Heart right ventricle (tissue), 16 donors: ENCODE measurements at regions not wholly inside any gene's neighbourhood (a gene's known extent, or its start where the extent isn't known, plus 50 kb on each side); places are given as distances from the start of the nearest gene placed in this dataset.

Experiments used
- ATAC-seq, 8 donors: fragments of 200-7000 bp; cut with Tn5 transposase; one replicate each; pipeline ENCODE4 v1.9.1; 2020; ENCODE audit warnings: mild to moderate bottlenecking in 8 of 8, moderate library complexity in 8 of 8, moderate number of reproducible peaks in 1 of 8
- DNase-seq, 2 donors: peaks; one replicate each; pipeline ENCODE4 v3.0.0-alpha.2; 2020
- H3K27ac ChIP-seq, 10 donors: fragments of 200-600 bp; sonication (generic) in 2 of 10; one replicate each; pipeline versions ENCODE4 v1.5.0 to v1.8.0; 2020 to 2022; ENCODE audit warnings: mild to moderate bottlenecking in 3 of 10
- H3K27me3 ChIP-seq, 7 donors: fragments of 200-600 bp; one replicate each; pipeline ENCODE4 v1.8.0; 2021 to 2022; ENCODE audit warnings: mild to moderate bottlenecking in 2 of 7
- H3K36me3 ChIP-seq, 9 donors: fragments of 200-600 bp; sonication (generic) in 1 of 9; one replicate each; pipeline versions ENCODE4 v1.5.0 to v1.8.0; 2020 to 2022; ENCODE audit warnings: mild to moderate bottlenecking in 2 of 9
- H3K4me1 ChIP-seq, 9 donors: fragments of 200-600 bp; sonication (generic) in 1 of 9; one replicate each; pipeline versions ENCODE4 v1.5.0 to v1.8.0; 2020 to 2022; ENCODE audit warnings: mild to moderate bottlenecking in 4 of 9
- H3K4me3 ChIP-seq, 10 donors: fragments of 200-600 bp; sonication (generic) in 2 of 10; one replicate each; pipeline versions ENCODE4 v1.5.0 to v1.8.0; 2020 to 2022; ENCODE audit warnings: mild to moderate bottlenecking in 7 of 10, moderate library complexity in 2 of 10
- H3K9me3 ChIP-seq, 11 donors: fragments of 200-600 bp in 10 of 11; sonication (generic) in 2 of 11; one replicate each; pipeline versions ENCODE4 v1.5.0 to v1.8.0; 2013 to 2022; ENCODE audit warnings: mild to moderate bottlenecking in 2 of 11, control low read depth in 1 of 11, moderate library complexity in 1 of 11
- CTCF ChIP-seq, 9 donors: fragments of 200-600 bp; sonication (generic) in 2 of 9; IDR thresholded peaks; one replicate each; pipeline versions ENCODE4 v1.5.0 to v1.8.0; 2021 to 2022; ENCODE audit warnings: antibody characterized with exemption in 9 of 9, mild to moderate bottlenecking in 5 of 9, moderate library complexity in 1 of 9
- WGBS, 2 donors: extraction: QIAGEN DNeasy Blood & Tissue Kit; methylation state at CpG; one replicate each; pipeline ENCODE4 v1.1.7; 2013; ENCODE audit warnings: inconsistent platforms in 1 of 2; 5-methylcytosine and 5-hydroxymethylcytosine counted together
- intact Hi-C, 10 donors: fragments of 100-400 bp; cut with DNase I; formaldehyde crosslinking; loops; one replicate each; pipeline versions ENCODE4 v1.11.1 to v1.14.2; 2022
- donor health status: Arrhythmogenic right ventricular cardiomyopathy.
- donor health status: ischemic (EF 13 %, LVEDD 7.1; RV severe dilation, severe dysfunction).
- donor health status: healthy with polysubstance abuse.
- donor health status: DM: no; HTN: yes; CAD: no.
- donor health status: DM: no; HTN: no; CAD: no.
- donor health status: ischemic (EF 25% LVEDD 6.9; RV normal size, moderate dysfunction).
- donor health status: ischemic (EF 25% LVEDD 5.7; RV mildly dilated, moderate dysfunction).
- donor health status: healthy.
- donor health status: DM: yes; HTN: yes; CAD: no.
- donor health status: Ischemic cardiomyopathy.
- donor health status: ischemic (EF 35%, LVEDD 5.7; RV mildly dilated, moderate dysfunction).
- donor health status: nonischemic (EF 11% LVEDD 7.7; RV severe dilation, severe dysfunction).
- donor health status: DM: yes; HTN: yes; CAD: no.
- donor health status: PGD.
- donor health status: ischemic (EF 29% LVEDD 5.4; RV normal size, mild dysfunction).
- donor health status: nonischemic (EF 23%, LVEDD 6.1; RV moderate dilation, normal function).

GRCh38 chr1:193703655-193704054, 517.2 kb upstream of the B3GALT2 start:
- no peak for ATAC-seq

GRCh38 chr1:193703121-193703520, 516.7 kb upstream of the B3GALT2 start:
- no peaks in the 10 kb centered on the region for H3K4me1 ChIP-seq
- no peak overlapping the region for H3K27ac ChIP-seq
- no peak for DNase-seq
- no peaks in the 10 kb centered on the region for H3K27me3 ChIP-seq
- TF ChIP-seq CTCF (IDR thresholded peaks at IDR 0.05) = no peak
- H3K36me3 ChIP-seq = no peaks in the 10 kb centered on the region
- ATAC-seq = no peak
- intact Hi-C loops = no loop called here
- H3K9me3 ChIP-seq = peaks cover 0 to 5% (median 0%) of the 10 kb centered on the region in 11 donors
- no peak overlapping the region for H3K4me3 ChIP-seq

More at GRCh38 chr1:193703655-193704054, 517.2 kb upstream of the B3GALT2 start:
- no peaks in the 10 kb centered on the region for H3K4me1 ChIP-seq
- WGBS, 2 donors = 67 to 78% methylated on average over 1 of the region's 1 CpG
- no peaks in the 10 kb centered on the region for H3K27me3 ChIP-seq
- DNase-seq = no peak
- H3K9me3 ChIP-seq = peaks cover 0 to 5% (median 0%) of the 10 kb centered on the region in 11 donors
- no peak overlapping the region for H3K4me3 ChIP-seq
- intact Hi-C loops = no loop called here
- no peak for TF ChIP-seq CTCF (IDR thresholded peaks at IDR 0.05)
- no peak overlapping the region for H3K27ac ChIP-seq
- H3K36me3 ChIP-seq = no peaks in the 10 kb centered on the region

- Histone ChIP-seq H3K27me3 (no peaks in the 10 kb centered on the region), H3K4me3 (no peak overlapping the region), H3K4me1 (no peaks in the 10 kb centered on the region), H3K27ac (no peak overlapping the region), H3K9me3 (peaks cover 0 to 5% (median 0%) of the 10 kb centered on the region in 11 donors), H3K36me3 (no peaks in the 10 kb centered on the region)
- ATAC-seq (no peak), DNase-seq (no peak)
- TF ChIP-seq CTCF (IDR thresholded peaks at IDR 0.05) = no peak
- intact Hi-C loops = no loop called here
These were observed 515.3 kb upstream of the B3GALT2 start for GRCh38 chr1:193701759-193702158.

- H3K4me3 ChIP-seq = no peak overlapping the region
- no peak for TF ChIP-seq CTCF (IDR thresholded peaks at IDR 0.05)
- no peaks in the 10 kb centered on the region for H3K4me1 ChIP-seq
- peaks cover 0 to 4% (median 0%) of the 10 kb centered on the region in 11 donors for H3K9me3 ChIP-seq
- DNase-seq (no peak), ATAC-seq (no peak)
- intact Hi-C loops = no loop called here
- 86 to 91% methylated on average over 3 of the region's 3 CpGs for WGBS, 2 donors
- H3K27ac ChIP-seq = no peak overlapping the region
- no peaks in the 10 kb centered on the region for H3K27me3 ChIP-seq
- no peaks in the 10 kb centered on the region for H3K36me3 ChIP-seq
These were observed 514.4 kb upstream of the B3GALT2 start for GRCh38 chr1:193700710-193701355.
